ENCODE measurements at regions not wholly inside any gene's neighbourhood (a gene's known extent, or its start where the extent isn't known, plus 50 kb on each side); places are given as distances from the start of the nearest gene placed in this dataset.

- no peak for DNase-seq (ENCODE audit: low spot score)
- TF ChIP-seq CTCF (IDR thresholded peaks at IDR 0.05) = no peak
- H3K9me3 ChIP-seq = no peaks in the 10 kb centered on the region
- H3K27ac ChIP-seq = no peak overlapping the region
- no peaks in the 10 kb centered on the region for H3K4me1 ChIP-seq (ENCODE audit: control insufficient read depth in 1 of 2, low read depth in 2 of 2)
- H3K4me3 ChIP-seq = no peak overlapping the region
- no peaks in the 10 kb centered on the region for H3K36me3 ChIP-seq
- no peaks in the 10 kb centered on the region for H3K27me3 ChIP-seq (replicated peaks; ENCODE audit: insufficient read depth)
- ATAC-seq (ENCODE audit: insufficient number of reproducible peaks, low FRiP score, low read depth) = no peak
These were observed 180.4 kb downstream of the ZIC3 start for GRCh38 chrX:137746289-137746688.

DNA sequence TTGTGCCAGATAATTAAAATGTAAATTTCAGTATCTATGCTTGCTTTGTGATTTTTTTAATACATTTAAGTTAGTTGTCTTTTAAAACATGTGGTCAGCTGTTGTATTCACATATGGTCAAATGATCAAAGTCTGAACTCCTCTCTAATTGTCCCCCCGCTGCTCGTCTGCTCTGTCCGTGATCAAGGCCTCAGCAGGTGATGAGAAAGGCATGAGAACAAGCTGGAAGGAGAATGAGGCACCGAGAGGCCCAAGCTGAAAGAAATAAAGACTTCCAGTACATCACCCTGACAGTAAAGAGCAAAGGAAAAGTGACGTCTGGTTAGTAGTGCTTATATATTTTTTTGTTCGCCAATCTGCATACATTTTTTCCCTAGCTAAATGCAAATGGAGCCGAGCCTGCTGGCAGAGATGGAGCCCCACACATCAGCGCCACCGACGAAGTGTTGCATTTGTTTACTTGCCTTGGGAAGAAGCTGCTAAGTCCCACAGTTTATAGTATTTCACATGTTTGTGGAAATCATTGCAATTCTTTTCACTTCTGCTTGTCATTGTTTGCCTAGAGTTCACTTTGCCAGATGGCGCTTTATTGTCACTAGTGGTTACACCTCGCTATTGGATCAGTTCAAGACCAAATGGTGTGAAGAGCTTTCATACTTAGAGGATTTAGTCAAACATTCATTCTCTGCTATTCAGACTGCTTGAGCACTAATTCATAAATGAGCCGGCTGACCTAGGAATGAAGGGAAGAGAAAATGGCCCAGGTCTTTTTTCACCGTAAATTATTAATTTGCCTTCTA lies 181.5 kb downstream of the ZIC3 start:
- no peaks in the 10 kb centered on the region for H3K27me3 ChIP-seq (replicated peaks; ENCODE audit: insufficient read depth)
- DNase-seq (ENCODE audit: low spot score) = no peak
- ATAC-seq (ENCODE audit: insufficient number of reproducible peaks, low FRiP score, low read depth) = no peak
- no peaks in the 10 kb centered on the region for H3K9me3 ChIP-seq
- H3K36me3 ChIP-seq = no peaks in the 10 kb centered on the region
- H3K4me3 ChIP-seq = no peak overlapping the region
- no peak overlapping the region for H3K27ac ChIP-seq
- H3K4me1 ChIP-seq (ENCODE audit: control insufficient read depth in 1 of 2, low read depth in 2 of 2) = no peaks in the 10 kb centered on the region
- TF ChIP-seq CTCF (IDR thresholded peaks at IDR 0.05) = no peak

DNA sequence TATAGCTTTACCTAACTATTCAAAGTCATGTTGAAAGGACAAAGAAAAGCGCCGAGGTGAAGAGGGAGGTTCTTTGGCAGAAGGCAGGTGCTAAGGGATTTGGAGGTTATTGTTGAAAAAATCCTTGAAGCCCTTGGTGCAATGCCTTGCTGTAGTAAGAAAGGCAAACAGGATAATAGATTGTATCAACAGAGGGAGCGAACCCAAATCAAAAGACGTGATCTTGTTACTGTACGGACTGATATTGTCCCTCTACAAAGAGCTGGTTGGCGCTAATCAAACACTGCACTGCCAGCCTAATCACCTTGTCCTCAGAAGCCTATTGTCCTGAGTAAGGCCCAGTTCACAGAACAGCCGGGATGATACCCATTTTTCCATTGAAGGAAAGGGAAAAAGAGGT lies 182.9 kb downstream of the ZIC3 start:
- Histone ChIP-seq H3K27me3 (replicated peaks; ENCODE audit: insufficient read depth) (no peaks in the 10 kb centered on the region), H3K4me1 (ENCODE audit: control insufficient read depth in 1 of 2, low read depth in 2 of 2) (no peaks in the 10 kb centered on the region), H3K9me3 (no peaks in the 10 kb centered on the region), H3K27ac (no peak overlapping the region), H3K4me3 (no peak overlapping the region), H3K36me3 (no peaks in the 10 kb centered on the region)
- no peak for TF ChIP-seq CTCF (IDR thresholded peaks at IDR 0.05)
- no peak for DNase-seq (ENCODE audit: low spot score)
- ATAC-seq (ENCODE audit: insufficient number of reproducible peaks, low FRiP score, low read depth) = no peak

DNA sequence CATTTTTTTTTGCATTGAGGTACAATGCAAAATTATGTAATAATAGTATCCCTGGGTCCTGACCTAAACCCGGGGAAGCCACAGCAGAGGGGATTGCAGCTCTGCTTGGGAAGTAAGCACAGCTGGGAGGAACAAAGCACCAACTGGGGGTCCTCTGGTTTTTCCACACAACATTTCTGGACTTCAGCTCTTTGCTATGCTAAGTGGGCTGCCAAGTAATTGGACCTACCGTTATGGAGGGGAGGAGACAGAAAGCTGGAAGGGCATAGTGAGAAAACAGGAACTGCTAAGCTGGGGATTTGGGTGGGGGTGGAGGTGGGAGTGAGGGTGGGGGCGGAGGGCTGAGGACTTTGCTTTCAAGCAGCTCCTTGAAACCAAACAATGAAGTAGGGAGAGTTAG lies 183.3 kb downstream of the ZIC3 start:
- Histone ChIP-seq H3K27ac (no peak overlapping the region), H3K9me3 (no peaks in the 10 kb centered on the region), H3K27me3 (replicated peaks; ENCODE audit: insufficient read depth) (no peaks in the 10 kb centered on the region), H3K4me3 (no peak overlapping the region), H3K4me1 (ENCODE audit: control insufficient read depth in 1 of 2, low read depth in 2 of 2) (no peaks in the 10 kb centered on the region), H3K36me3 (no peaks in the 10 kb centered on the region)
- ATAC-seq (ENCODE audit: insufficient number of reproducible peaks, low FRiP score, low read depth) (no peak), DNase-seq (ENCODE audit: low spot score) (no peak)
- TF ChIP-seq CTCF (IDR thresholded peaks at IDR 0.05) = no peak

DNA sequence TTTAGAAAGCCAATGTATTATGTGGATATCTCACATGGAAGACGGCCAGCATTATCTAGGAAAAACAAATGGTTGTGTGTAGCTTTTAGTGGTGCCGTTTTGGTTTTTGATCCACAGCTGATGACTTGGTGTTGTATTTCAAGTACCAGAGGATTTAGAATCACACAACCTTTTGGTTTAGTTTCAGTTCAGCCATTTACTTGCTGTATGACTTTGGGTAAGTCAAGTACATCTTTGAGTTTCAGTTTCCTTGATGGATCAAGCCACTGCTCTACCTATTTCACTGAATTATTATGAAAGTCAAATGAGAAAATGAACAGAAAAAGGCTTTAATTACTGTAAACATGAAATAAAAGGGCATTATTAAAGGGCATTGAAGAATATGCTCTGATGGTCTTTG lies 205.6 kb downstream of the ZIC3 start:
- Histone ChIP-seq H3K9me3 (no peaks in the 10 kb centered on the region), H3K4me1 (ENCODE audit: control insufficient read depth in 1 of 2, low read depth in 2 of 2) (no peaks in the 10 kb centered on the region), H3K4me3 (no peak overlapping the region), H3K27ac (no peak overlapping the region), H3K27me3 (replicated peaks; ENCODE audit: insufficient read depth) (no peaks in the 10 kb centered on the region), H3K36me3 (no peaks in the 10 kb centered on the region)
- ATAC-seq (ENCODE audit: insufficient number of reproducible peaks, low FRiP score, low read depth) (no peak), DNase-seq (ENCODE audit: low spot score) (no peak)
- no peak for TF ChIP-seq CTCF (IDR thresholded peaks at IDR 0.05)

Data from thoracic aorta (tissue), 2 donors.